A549 (cell line): ENCODE measurements at regions not wholly inside any gene's neighbourhood (a gene's known extent, or its start where the extent isn't known, plus 50 kb on each side); places are given as distances from the start of the nearest gene placed in this dataset.
"Not testable (repeated sequence)": the region's sequence is repeated elsewhere in the genome, so short reads cannot be mapped to it uniquely, and the experiment has no call there.

Source experiments
- CTCF ChIP-seq: fragments of >200 bp; sonication (Bioruptor Twin); formaldehyde crosslinking; IDR thresholded peaks from 3 replicates; pipeline ENCODE4 v1.5.1; 2016
- EP300 ChIP-seq, 2 experiments: fragments of >200 bp; sonication (Bioruptor Twin); formaldehyde crosslinking; IDR thresholded peaks; 2 replicates in 1 of 2; 3 replicates in 1 of 2; pipeline ENCODE4 v1.6.1; 2016 to 2017
- POLR2A ChIP-seq: IDR thresholded peaks from 2 replicates; pipeline ENCODE4 v1.6.1; 2012; ENCODE audit warnings: mild to moderate bottlenecking, low read length
- RAD21 ChIP-seq, 2 experiments: fragments of >200 bp in 1 of 2; sonication (Bioruptor Twin) in 1 of 2; formaldehyde crosslinking in 1 of 2; IDR thresholded peaks in 1 of 2; conservative IDR thresholded peaks in 1 of 2; 2 replicates in 1 of 2; 3 replicates in 1 of 2; pipeline ENCODE4 v1.6.1; 2012 to 2018; ENCODE audit warnings: inconsistent platforms in 1 of 2
- SMC3 ChIP-seq: fragments of >200 bp; sonication (Bioruptor Twin); formaldehyde crosslinking; IDR thresholded peaks from 3 replicates; pipeline ENCODE4 v1.6.1; 2018; ENCODE audit warnings: inconsistent platforms
- TF ChIP-seq, protein P1 (sequence below): fragments of >200 bp; sonication (Bioruptor Twin); formaldehyde crosslinking; IDR thresholded peaks from 3 replicates; pipeline ENCODE4 v1.6.1; 2016
- TF ChIP-seq, protein P2 (sequence below): IDR thresholded peaks from 2 replicates; pipeline ENCODE4 v1.6.1; 2012

- not testable (repeated sequence) for TF ChIP-seq RAD21 (conservative IDR thresholded peaks at IDR 0.05 in 1 of 2, IDR thresholded peaks at IDR 0.05 in 1 of 2); CTCF; SMC3; POLR2A; EP300 (IDR thresholded peaks at IDR 0.05)
- TF ChIP-seq, protein P1, sequence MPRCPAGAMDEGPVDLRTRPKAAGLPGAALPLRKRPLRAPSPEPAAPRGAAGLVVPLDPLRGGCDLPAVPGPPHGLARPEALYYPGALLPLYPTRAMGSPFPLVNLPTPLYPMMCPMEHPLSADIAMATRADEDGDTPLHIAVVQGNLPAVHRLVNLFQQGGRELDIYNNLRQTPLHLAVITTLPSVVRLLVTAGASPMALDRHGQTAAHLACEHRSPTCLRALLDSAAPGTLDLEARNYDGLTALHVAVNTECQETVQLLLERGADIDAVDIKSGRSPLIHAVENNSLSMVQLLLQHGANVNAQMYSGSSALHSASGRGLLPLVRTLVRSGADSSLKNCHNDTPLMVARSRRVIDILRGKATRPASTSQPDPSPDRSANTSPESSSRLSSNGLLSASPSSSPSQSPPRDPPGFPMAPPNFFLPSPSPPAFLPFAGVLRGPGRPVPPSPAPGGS, result not testable (repeated sequence)
- TF ChIP-seq, protein P2, sequence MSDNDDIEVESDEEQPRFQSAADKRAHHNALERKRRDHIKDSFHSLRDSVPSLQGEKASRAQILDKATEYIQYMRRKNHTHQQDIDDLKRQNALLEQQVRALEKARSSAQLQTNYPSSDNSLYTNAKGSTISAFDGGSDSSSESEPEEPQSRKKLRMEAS, result not testable (repeated sequence)
Observed at GRCh38 chr1:121087221-121087620, 96.9 kb downstream of the FAM72B start.
